ENCODE measurements at regions not wholly inside any gene's neighbourhood (a gene's known extent, or its start where the extent isn't known, plus 50 kb on each side); places are given as distances from the start of the nearest gene placed in this dataset.
A peak's percentile ranks its signal among the peaks of the same experiment; 100 is the strongest.

GRCh38 chr21:32190493-32191144 is 88.2 kb downstream of the MIS18A start:
- in situ Hi-C loops (cut with MboI) (no loop called here), intact Hi-C loops (cut with micrococcal nuclease; ENCODE audit: unreplicated experiment) (no loop called here)
- Histone ChIP-seq H3K27ac (ENCODE audit: control insufficient read depth, insufficient read depth) (no peak overlapping the region), H3K79me2 (ENCODE audit: control insufficient read depth, insufficient read depth, low read length) (no peaks in the 10 kb centered on the region), H3K9me3 (replicated peaks; ENCODE audit: control insufficient read depth, insufficient read depth, low read length) (no peaks in the 10 kb centered on the region; the same call in 2 of the 3 replicates), H3K9ac (ENCODE audit: control insufficient read depth, insufficient read depth, low read length) (no peak overlapping the region), H4K20me1 (ENCODE audit: control insufficient read depth, insufficient read depth) (no peaks in the 10 kb centered on the region), H3K36me3 (ENCODE audit: control insufficient read depth in 2 of 2, insufficient read depth in 2 of 2, low read length in 1 of 2) (no peaks in the 10 kb centered on the region), H3K4me3 (no peak overlapping the region), H2AFZ (ENCODE audit: control insufficient read depth, low read depth, low read length) (no peak overlapping the region), H3K4me2 (ENCODE audit: control insufficient read depth, insufficient read depth) (no peak overlapping the region), H3K27me3 (replicated peaks in 1 of 2; ENCODE audit: control insufficient read depth in 2 of 2, insufficient read depth in 2 of 2, low read length in 1 of 2) (no peaks in the 10 kb centered on the region), H3K4me1 (ENCODE audit: control insufficient read depth, insufficient read depth, low read length) (peaks cover 5% of the 10 kb centered on the region; the same call in 1 of the 2 replicates)
- peak; percentile 31 for DNase-seq (ENCODE audit: low read depth, low spot score)
- no peak for FAIRE-seq
- ChIA-PET CTCF (no interaction called here), SMC1A (ENCODE audit: uncharacterized antibody, unreplicated experiment) (no interaction called here), RAD21 (ENCODE audit: unreplicated experiment) (no interaction called here), POLR2A (no interaction called here)
- no peak for ATAC-seq
- 13% methylated on average over 9 of the region's 9 CpGs for WGBS (ENCODE audit: insufficient coverage, insufficient replicate concordance, low lambda C conversion rate, missing lambda C conversion rate)
- TF ChIP-seq CEBPB (IDR thresholded peaks at IDR 0.05; ENCODE audit: borderline replicate concordance in 1 of 2, low read depth in 2 of 2, low read length in 2 of 2) (no peak), BCL11A (IDR thresholded peaks at IDR 0.05; ENCODE audit: low read depth, low read length) (no peak), SMC3 (IDR thresholded peaks at IDR 0.05; ENCODE audit: borderline replicate concordance, low read length) (no peak), ZNF622 (IDR thresholded peaks at IDR 0.05) (no peak), EP300 (IDR thresholded peaks at IDR 0.05; ENCODE audit: borderline replicate concordance in 1 of 2, control insufficient read depth in 1 of 2, low read depth in 2 of 2, low read length in 2 of 2) (no peak), BMI1 (IDR thresholded peaks at IDR 0.05; ENCODE audit: borderline replicate concordance) (no peak), KAT2A (conservative IDR thresholded peaks at IDR 0.05; ENCODE audit: control insufficient read depth, low read depth, low read length) (no peak), USF2 (IDR thresholded peaks at IDR 0.05; ENCODE audit: borderline replicate concordance, low read depth, low read length) (no peak), E2F4 (IDR thresholded peaks at IDR 0.05; ENCODE audit: low read depth, low read length) (no peak), TCF7 (IDR thresholded peaks at IDR 0.05; ENCODE audit: borderline replicate concordance) (no peak), MEF2B (IDR thresholded peaks at IDR 0.05; ENCODE audit: partially characterized antibody, poor library complexity, severe bottlenecking) (no peak), NFYB (IDR thresholded peaks at IDR 0.05; ENCODE audit: insufficient read depth, low read depth, low read length) (no peak), CHD4 (IDR thresholded peaks at IDR 0.05) (no peak), KLF5 (IDR thresholded peaks at IDR 0.05; ENCODE audit: partially characterized antibody) (no peak), IKZF1 (conservative IDR thresholded peaks at IDR 0.05) (no peak), ATF7 (IDR thresholded peaks at IDR 0.05; ENCODE audit: low read depth) (no peak), TCF3 (IDR thresholded peaks at IDR 0.05; ENCODE audit: borderline replicate concordance, insufficient read depth, low read depth, low read length) (no peak), RCOR1 (conservative IDR thresholded peaks at IDR 0.05; ENCODE audit: low read depth, low read length) (no peak), POLR2AphosphoS5 (IDR thresholded peaks at IDR 0.05; ENCODE audit: low read length) (no peak), PML (IDR thresholded peaks at IDR 0.05; ENCODE audit: low read length) (no peak)
- BruUV-seq (replicated peaks) = no TSS peak
